Right cardiac atrium (tissue), 5 donors: ENCODE measurements at regions not wholly inside any gene's neighbourhood (a gene's known extent, or its start where the extent isn't known, plus 50 kb on each side); places are given as distances from the start of the nearest gene placed in this dataset.

ENCODE experiments used
- ATAC-seq, 2 donors: fragments of 200-7000 bp; cut with Tn5 transposase; one replicate each; pipeline versions ENCODE4 v1.8.0 to v1.9.1; 2020; ENCODE audit warnings: moderate library complexity in 2 of 2, mild to moderate bottlenecking in 1 of 2
- DNase-seq, 3 donors: peaks; one replicate each; pipeline ENCODE4 v3.0.0-alpha.2; 2020
- H3K27ac ChIP-seq: one replicate; pipeline ENCODE4 v1.5.1; 2013; ENCODE audit warnings: mild to moderate bottlenecking, low read length, control low read depth, moderate library complexity
- H3K27me3 ChIP-seq: one replicate; pipeline ENCODE4 v1.6.1; 2013; ENCODE audit not compliant: control insufficient read depth, insufficient read depth
- H3K4me1 ChIP-seq: one replicate; pipeline ENCODE4 v1.6.1; 2013; ENCODE audit warnings: low read length; ENCODE audit not compliant: control insufficient read depth, insufficient read depth
- H3K4me3 ChIP-seq: one replicate; pipeline ENCODE4 v1.5.1; 2013; ENCODE audit warnings: low read length, control low read depth
- H3K9me3 ChIP-seq: one replicate; pipeline ENCODE4 v1.6.1; 2013; ENCODE audit warnings: low read length; ENCODE audit not compliant: control insufficient read depth
- WGBS: extraction: QIAGEN DNeasy Blood & Tissue Kit; methylation state at CpG from one replicate; pipeline ENCODE4 v1.1.7; 2013; 5-methylcytosine and 5-hydroxymethylcytosine counted together
- intact Hi-C, 4 donors: fragments of 100-400 bp; cut with DNase I; formaldehyde crosslinking; loops; one replicate each; pipeline versions ENCODE4 v1.11.0 to v1.14.0; 2022 to 2023
- donor health status: healthy with polysubstance abuse.
- donor health status: DM: no; HTN: yes; CAD: no.
- donor health status: DM: no; HTN: no; CAD: no.
- donor health status: DM: no; HTN: yes; CAD: no; lungs with severe emphysema.
- donor health status: DM: yes; HTN: yes; CAD: no.

- 51% methylated on average over 7 of the region's 7 CpGs for WGBS
- ATAC-seq = no peak
- intact Hi-C loops = no loop called here
These were observed 213.9 kb downstream of the SEC16B start for GRCh38 chr1:177755851-177756560.

GRCh38 chr1:177754603-177755002 is 215.3 kb downstream of the SEC16B start:
- no peak for DNase-seq
- no peaks in the 10 kb centered on the region for H3K27me3 ChIP-seq
- no peak for ATAC-seq
- no peak overlapping the region for H3K4me3 ChIP-seq
- H3K9me3 ChIP-seq = no peaks in the 10 kb centered on the region
- H3K4me1 ChIP-seq = no peaks in the 10 kb centered on the region
- no peak overlapping the region for H3K27ac ChIP-seq
- WGBS = 35% methylated on average over 2 of the region's 2 CpGs
- intact Hi-C loops = no loop called here

More at GRCh38 chr1:177755851-177756560, 213.9 kb downstream of the SEC16B start:
- Histone ChIP-seq H3K4me3 (no peak overlapping the region), H3K9me3 (no peaks in the 10 kb centered on the region), H3K27me3 (no peaks in the 10 kb centered on the region), H3K4me1 (no peaks in the 10 kb centered on the region), H3K27ac (no peak overlapping the region)
- no peak for DNase-seq

GRCh38 chr1:177753655-177754054 is 216.2 kb downstream of the SEC16B start:
- ATAC-seq = no peak
- H3K9me3 ChIP-seq = no peaks in the 10 kb centered on the region
- H3K4me3 ChIP-seq = no peak overlapping the region
- no peaks in the 10 kb centered on the region for H3K4me1 ChIP-seq
- H3K27me3 ChIP-seq = no peaks in the 10 kb centered on the region
- H3K27ac ChIP-seq = no peak overlapping the region
- DNase-seq = no peak
- 70% methylated on average over 5 of the region's 5 CpGs for WGBS
- intact Hi-C loops = no loop called here

DNA sequence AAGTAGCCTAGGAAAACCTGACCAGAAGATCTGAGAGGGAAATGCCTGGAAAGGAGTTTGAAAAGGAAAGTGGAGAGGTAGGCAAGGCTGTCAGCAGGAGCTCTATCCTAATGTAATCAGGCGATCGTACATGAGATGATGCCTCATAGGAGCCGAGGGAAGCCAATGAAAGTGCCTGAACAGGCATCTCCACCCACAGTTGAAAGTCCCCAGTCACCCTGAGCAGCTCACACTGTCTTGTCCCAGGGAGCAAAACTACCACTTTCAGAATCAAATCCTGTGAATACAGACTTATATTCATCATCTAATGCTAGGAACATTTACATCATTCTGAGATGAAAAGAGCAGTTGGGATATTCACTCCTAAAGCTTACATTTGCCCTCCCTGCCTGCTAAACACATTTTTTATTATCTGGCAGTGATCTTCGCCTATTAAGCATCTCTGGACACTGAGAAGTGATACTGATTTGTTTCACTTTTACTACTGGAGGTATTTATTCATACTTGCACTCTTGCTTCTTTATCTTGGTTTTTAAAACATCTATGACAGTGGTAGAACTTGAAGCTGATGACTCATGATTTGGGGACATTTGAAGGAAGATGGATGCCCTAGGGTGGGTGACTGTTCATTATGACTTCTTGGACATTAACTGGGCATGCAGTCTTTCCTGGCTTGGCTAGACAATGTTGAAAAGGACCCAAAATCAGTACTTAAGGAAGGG is 221.6 kb downstream of the SEC16B start:
- no peaks in the 10 kb centered on the region for H3K9me3 ChIP-seq
- no peak for DNase-seq
- no peak overlapping the region for H3K4me3 ChIP-seq
- WGBS = 80% methylated on average over 4 of the region's 4 CpGs
- intact Hi-C loops = no loop called here
- ATAC-seq = no peak
- H3K27me3 ChIP-seq = no peaks in the 10 kb centered on the region
- no peaks in the 10 kb centered on the region for H3K4me1 ChIP-seq
- H3K27ac ChIP-seq = no peak overlapping the region

DNA sequence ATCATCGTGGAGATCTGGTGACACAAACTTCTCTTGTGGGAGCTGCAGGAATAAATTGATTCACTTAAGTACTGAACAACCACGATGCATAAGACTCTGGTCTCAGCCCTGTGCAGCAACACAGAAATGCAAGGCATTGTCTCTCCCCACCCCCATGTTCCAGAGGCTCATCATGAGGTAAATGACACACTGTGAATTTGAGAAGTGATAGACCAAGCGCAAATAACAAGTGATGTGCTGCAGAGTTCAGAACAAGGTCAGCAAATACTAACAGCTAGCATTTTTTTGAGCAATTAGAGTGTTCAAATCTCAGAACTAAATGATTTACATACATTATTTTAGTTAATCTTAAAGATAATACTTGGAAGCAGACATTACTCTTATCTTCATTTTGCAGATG is 223.7 kb downstream of the SEC16B start:
- intact Hi-C loops = no loop called here
- ATAC-seq = no peak
- no peaks in the 10 kb centered on the region for H3K27me3 ChIP-seq
- no peak overlapping the region for H3K4me3 ChIP-seq
- H3K27ac ChIP-seq = no peak overlapping the region
- H3K4me1 ChIP-seq = no peaks in the 10 kb centered on the region
- DNase-seq = no peak
- WGBS = 73% methylated on average over 3 of the region's 3 CpGs
- H3K9me3 ChIP-seq = no peaks in the 10 kb centered on the region

DNA sequence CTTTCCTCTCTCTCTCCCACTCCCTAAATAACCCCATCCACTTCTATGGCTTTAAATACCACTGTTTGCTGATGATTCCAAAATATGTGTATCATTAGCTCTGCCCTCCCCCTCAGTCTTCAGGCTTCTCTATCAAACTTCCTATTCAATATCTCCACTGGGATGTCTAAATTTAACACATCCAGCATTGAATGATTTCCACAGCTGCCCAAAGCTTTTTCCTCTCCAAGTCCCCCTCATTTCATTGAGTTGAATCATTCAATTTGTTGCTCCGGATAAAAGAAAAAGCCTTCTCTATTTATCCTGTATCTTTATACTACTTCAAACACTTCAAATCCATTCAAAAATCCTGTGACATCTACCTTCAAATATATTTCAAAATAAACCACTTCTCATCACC is 225.0 kb downstream of the SEC16B start:
- intact Hi-C loops = no loop called here
- H3K9me3 ChIP-seq = no peaks in the 10 kb centered on the region
- 44% methylated on average over 1 of the region's 1 CpG for WGBS

DNA sequence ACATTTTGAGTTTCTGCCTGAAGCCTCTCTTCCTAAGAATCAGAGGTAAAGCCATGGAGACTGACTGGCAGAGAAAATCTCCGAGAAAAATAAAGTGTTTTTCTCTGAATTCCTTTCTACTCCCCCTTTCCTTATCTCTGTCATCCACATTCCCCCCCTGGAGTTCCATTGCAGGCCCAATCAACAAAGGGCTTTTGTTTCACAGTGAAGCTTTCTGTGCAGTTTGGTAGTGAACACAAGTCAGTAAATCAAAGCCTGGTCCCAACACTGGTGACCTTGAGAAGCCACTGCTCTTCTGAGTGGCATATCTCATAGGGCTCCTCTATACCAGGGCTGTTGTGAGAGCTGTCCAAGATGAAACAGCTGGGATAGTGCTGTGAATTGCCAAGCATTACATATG is 228.4 kb downstream of the SEC16B start:
- no peaks in the 10 kb centered on the region for H3K4me1 ChIP-seq
- H3K4me3 ChIP-seq = no peak overlapping the region
- no peaks in the 10 kb centered on the region for H3K9me3 ChIP-seq
- WGBS = 27% methylated on average over 1 of the region's 1 CpG
- H3K27ac ChIP-seq = no peak overlapping the region
- ATAC-seq (no peak), DNase-seq (no peak)
- intact Hi-C loops = no loop called here
- no peaks in the 10 kb centered on the region for H3K27me3 ChIP-seq

More for the DNA sequence above, 225.0 kb downstream of the SEC16B start:
- H3K27me3 ChIP-seq = no peaks in the 10 kb centered on the region
- no peak overlapping the region for H3K27ac ChIP-seq
- ATAC-seq (no peak), DNase-seq (no peak)
- H3K4me1 ChIP-seq = no peaks in the 10 kb centered on the region
- no peak overlapping the region for H3K4me3 ChIP-seq

- intact Hi-C loops = no loop called here
- no peak overlapping the region for H3K4me3 ChIP-seq
- H3K4me1 ChIP-seq = no peaks in the 10 kb centered on the region
- DNase-seq (no peak), ATAC-seq (no peak)
- H3K9me3 ChIP-seq = no peaks in the 10 kb centered on the region
- 77% methylated on average over 2 of the region's 2 CpGs for WGBS
- H3K27ac ChIP-seq = no peak overlapping the region
- no peaks in the 10 kb centered on the region for H3K27me3 ChIP-seq
These were observed 230.1 kb downstream of the SEC16B start for GRCh38 chr1:177739780-177740179.

DNA sequence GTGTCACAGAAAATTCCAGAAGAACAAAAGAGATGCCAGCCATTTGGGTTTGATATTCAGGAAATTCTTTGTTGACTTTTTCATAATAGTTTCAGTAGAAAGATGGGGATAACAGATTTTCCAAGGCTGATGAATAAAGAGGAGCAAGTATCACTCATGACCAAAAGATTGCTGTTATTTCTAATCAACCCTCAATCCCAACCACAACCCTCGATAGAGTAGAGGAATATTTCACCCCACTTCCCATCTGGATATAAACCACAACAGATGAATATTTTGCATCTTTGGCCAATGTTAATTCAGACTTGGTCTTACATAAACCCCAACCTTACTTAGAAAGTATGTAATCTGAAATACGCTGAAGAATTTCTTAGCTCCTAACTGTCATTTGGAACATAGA is 232.4 kb downstream of the SEC16B start:
- ATAC-seq = no peak
- H3K4me1 ChIP-seq = no peaks in the 10 kb centered on the region
- intact Hi-C loops = no loop called here
- no peaks in the 10 kb centered on the region for H3K27me3 ChIP-seq
- no peaks in the 10 kb centered on the region for H3K9me3 ChIP-seq
- H3K27ac ChIP-seq = no peak overlapping the region
- no peak overlapping the region for H3K4me3 ChIP-seq
- no peak for DNase-seq
- 77% methylated on average over 2 of the region's 2 CpGs for WGBS

- no peak for DNase-seq
- WGBS = 77% methylated on average over 7 of the region's 7 CpGs
These were observed 237.7 kb downstream of the SEC16B start for GRCh38 chr1:177732178-177732577.

DNA sequence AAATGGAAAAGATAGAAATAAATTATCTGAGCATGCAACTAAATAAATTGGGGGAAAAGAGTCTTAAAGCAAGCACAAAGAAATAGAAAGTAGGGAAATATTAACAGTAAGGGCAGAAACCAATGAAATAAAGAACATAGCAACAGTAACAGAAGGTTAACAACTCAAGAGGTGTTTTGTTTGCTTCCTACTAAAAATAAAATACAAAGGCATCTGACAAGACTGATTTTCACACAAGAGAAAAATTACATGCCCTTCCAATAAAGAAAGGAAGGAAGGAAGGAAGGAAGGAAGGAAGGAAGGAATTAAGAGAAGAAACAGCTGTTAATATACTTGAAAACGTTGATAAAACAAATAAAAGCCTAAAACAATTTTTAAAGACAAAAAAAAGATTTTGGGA is 240.2 kb downstream of the SEC16B start:
- no peaks in the 10 kb centered on the region for H3K4me1 ChIP-seq
- no peak for ATAC-seq
- no peaks in the 10 kb centered on the region for H3K27me3 ChIP-seq
- DNase-seq = no peak
- no peak overlapping the region for H3K4me3 ChIP-seq
- H3K27ac ChIP-seq = no peak overlapping the region
- WGBS = 16% methylated on average over 1 of the region's 1 CpG
- no peaks in the 10 kb centered on the region for H3K9me3 ChIP-seq
- intact Hi-C loops = no loop called here

More at GRCh38 chr1:177732178-177732577, 237.7 kb downstream of the SEC16B start:
- Histone ChIP-seq H3K9me3 (no peaks in the 10 kb centered on the region), H3K4me1 (no peaks in the 10 kb centered on the region), H3K27me3 (no peaks in the 10 kb centered on the region), H3K4me3 (no peak overlapping the region), H3K27ac (no peak overlapping the region)
- intact Hi-C loops = no loop called here
- ATAC-seq = no peak
